ENCODE measurements at regions not wholly inside any gene's neighbourhood (a gene's known extent, or its start where the extent isn't known, plus 50 kb on each side); places are given as distances from the start of the nearest gene placed in this dataset.

GRCh38 chr4:181432335-181432734 is 810.9 kb upstream of the TENM3 start:
- Histone ChIP-seq H3K4me3 (ENCODE audit: low read length) (no peak overlapping the region), H3K36me3 (ENCODE audit: control insufficient read depth, insufficient read depth, low read length) (no peaks in the 10 kb centered on the region), H3K9ac (ENCODE audit: low read length) (no peak overlapping the region), H3K27ac (ENCODE audit: low read depth, low read length) (no peak overlapping the region), H3K4me1 (ENCODE audit: control insufficient read depth, insufficient read depth, low read length) (no peaks in the 10 kb centered on the region), H3K27me3 (ENCODE audit: control insufficient read depth, insufficient read depth, low read length) (no peaks in the 10 kb centered on the region)

GRCh38 chr4:181437895-181438294 is 805.3 kb upstream of the TENM3 start:
- no peaks in the 10 kb centered on the region for H3K27me3 ChIP-seq (ENCODE audit: control insufficient read depth, insufficient read depth, low read length)
- no peak overlapping the region for H3K4me3 ChIP-seq (ENCODE audit: low read length)
- H3K36me3 ChIP-seq (ENCODE audit: control insufficient read depth, insufficient read depth, low read length), result no peaks in the 10 kb centered on the region
- no peak overlapping the region for H3K9ac ChIP-seq (ENCODE audit: low read length)
- no peak overlapping the region for H3K27ac ChIP-seq (ENCODE audit: low read depth, low read length)
- no peaks in the 10 kb centered on the region for H3K4me1 ChIP-seq (ENCODE audit: control insufficient read depth, insufficient read depth, low read length)

- no peaks in the 10 kb centered on the region for H3K36me3 ChIP-seq (ENCODE audit: control insufficient read depth, insufficient read depth, low read length)
- H3K9ac ChIP-seq (ENCODE audit: low read length), result no peak overlapping the region
- no peak overlapping the region for H3K4me3 ChIP-seq (ENCODE audit: low read length)
- H3K4me1 ChIP-seq (ENCODE audit: control insufficient read depth, insufficient read depth, low read length), result no peaks in the 10 kb centered on the region
- no peak overlapping the region for H3K27ac ChIP-seq (ENCODE audit: low read depth, low read length)
- no peaks in the 10 kb centered on the region for H3K27me3 ChIP-seq (ENCODE audit: control insufficient read depth, insufficient read depth, low read length)
Observed at GRCh38 chr4:181438641-181439040, 804.6 kb upstream of the TENM3 start.

GRCh38 chr4:181443021-181443420 is 800.2 kb upstream of the TENM3 start:
- Histone ChIP-seq H3K27me3 (ENCODE audit: control insufficient read depth, insufficient read depth, low read length) (no peaks in the 10 kb centered on the region), H3K4me3 (ENCODE audit: low read length) (no peak overlapping the region), H3K9ac (ENCODE audit: low read length) (no peak overlapping the region), H3K27ac (ENCODE audit: low read depth, low read length) (no peak overlapping the region), H3K4me1 (ENCODE audit: control insufficient read depth, insufficient read depth, low read length) (no peaks in the 10 kb centered on the region), H3K36me3 (ENCODE audit: control insufficient read depth, insufficient read depth, low read length) (no peaks in the 10 kb centered on the region)

GRCh38 chr4:181465826-181466225 is 777.4 kb upstream of the TENM3 start:
- Histone ChIP-seq H3K27me3 (ENCODE audit: control insufficient read depth, insufficient read depth, low read length) (no peaks in the 10 kb centered on the region), H3K27ac (ENCODE audit: low read depth, low read length) (no peak overlapping the region), H3K4me1 (ENCODE audit: control insufficient read depth, insufficient read depth, low read length) (no peaks in the 10 kb centered on the region), H3K36me3 (ENCODE audit: control insufficient read depth, insufficient read depth, low read length) (no peaks in the 10 kb centered on the region), H3K4me3 (ENCODE audit: low read length) (no peak overlapping the region), H3K9ac (ENCODE audit: low read length) (no peak overlapping the region)

GRCh38 chr4:181468451-181468850 is 774.8 kb upstream of the TENM3 start:
- Histone ChIP-seq H3K9ac (ENCODE audit: low read length) (no peak overlapping the region), H3K4me3 (ENCODE audit: low read length) (no peak overlapping the region), H3K36me3 (ENCODE audit: control insufficient read depth, insufficient read depth, low read length) (no peaks in the 10 kb centered on the region), H3K4me1 (ENCODE audit: control insufficient read depth, insufficient read depth, low read length) (no peaks in the 10 kb centered on the region), H3K27me3 (ENCODE audit: control insufficient read depth, insufficient read depth, low read length) (no peaks in the 10 kb centered on the region), H3K27ac (ENCODE audit: low read depth, low read length) (no peak overlapping the region)

GRCh38 chr4:181470306-181470705 is 772.9 kb upstream of the TENM3 start:
- no peaks in the 10 kb centered on the region for H3K4me1 ChIP-seq (ENCODE audit: control insufficient read depth, insufficient read depth, low read length)
- no peaks in the 10 kb centered on the region for H3K27me3 ChIP-seq (ENCODE audit: control insufficient read depth, insufficient read depth, low read length)
- no peaks in the 10 kb centered on the region for H3K36me3 ChIP-seq (ENCODE audit: control insufficient read depth, insufficient read depth, low read length)
- no peak overlapping the region for H3K27ac ChIP-seq (ENCODE audit: low read depth, low read length)
- H3K4me3 ChIP-seq (ENCODE audit: low read length), result no peak overlapping the region
- H3K9ac ChIP-seq (ENCODE audit: low read length), result no peak overlapping the region

- Histone ChIP-seq H3K4me3 (ENCODE audit: low read length) (no peak overlapping the region), H3K36me3 (ENCODE audit: control insufficient read depth, insufficient read depth, low read length) (no peaks in the 10 kb centered on the region), H3K27ac (ENCODE audit: low read depth, low read length) (no peak overlapping the region), H3K9ac (ENCODE audit: low read length) (no peak overlapping the region), H3K27me3 (ENCODE audit: control insufficient read depth, insufficient read depth, low read length) (no peaks in the 10 kb centered on the region), H3K4me1 (ENCODE audit: control insufficient read depth, insufficient read depth, low read length) (no peaks in the 10 kb centered on the region)
Observed at GRCh38 chr4:181475359-181475758, 767.8 kb upstream of the TENM3 start.

GRCh38 chr4:181475781-181476507 is 767.3 kb upstream of the TENM3 start:
- H3K4me3 ChIP-seq (ENCODE audit: low read length), result no peak overlapping the region
- H3K4me1 ChIP-seq (ENCODE audit: control insufficient read depth, insufficient read depth, low read length), result no peaks in the 10 kb centered on the region
- H3K27me3 ChIP-seq (ENCODE audit: control insufficient read depth, insufficient read depth, low read length), result no peaks in the 10 kb centered on the region
- H3K9ac ChIP-seq (ENCODE audit: low read length), result no peak overlapping the region
- H3K36me3 ChIP-seq (ENCODE audit: control insufficient read depth, insufficient read depth, low read length), result no peaks in the 10 kb centered on the region
- H3K27ac ChIP-seq (ENCODE audit: low read depth, low read length), result no peak overlapping the region

- H3K9ac ChIP-seq (ENCODE audit: low read length), result no peak overlapping the region
Observed at GRCh38 chr4:181476508-181476890, 766.7 kb upstream of the TENM3 start.

GRCh38 chr4:181477591-181477990 is 765.6 kb upstream of the TENM3 start:
- H3K36me3 ChIP-seq (ENCODE audit: control insufficient read depth, insufficient read depth, low read length), result no peaks in the 10 kb centered on the region
- H3K4me3 ChIP-seq (ENCODE audit: low read length), result no peak overlapping the region
- no peaks in the 10 kb centered on the region for H3K27me3 ChIP-seq (ENCODE audit: control insufficient read depth, insufficient read depth, low read length)
- no peak overlapping the region for H3K27ac ChIP-seq (ENCODE audit: low read depth, low read length)
- no peaks in the 10 kb centered on the region for H3K4me1 ChIP-seq (ENCODE audit: control insufficient read depth, insufficient read depth, low read length)
- no peak overlapping the region for H3K9ac ChIP-seq (ENCODE audit: low read length)

More at GRCh38 chr4:181476508-181476890, 766.7 kb upstream of the TENM3 start:
- Histone ChIP-seq H3K4me1 (ENCODE audit: control insufficient read depth, insufficient read depth, low read length) (no peaks in the 10 kb centered on the region), H3K27ac (ENCODE audit: low read depth, low read length) (no peak overlapping the region), H3K36me3 (ENCODE audit: control insufficient read depth, insufficient read depth, low read length) (no peaks in the 10 kb centered on the region), H3K4me3 (ENCODE audit: low read length) (no peak overlapping the region), H3K27me3 (ENCODE audit: control insufficient read depth, insufficient read depth, low read length) (no peaks in the 10 kb centered on the region)

- no peaks in the 10 kb centered on the region for H3K27me3 ChIP-seq (ENCODE audit: control insufficient read depth, insufficient read depth, low read length)
- no peak overlapping the region for H3K4me3 ChIP-seq (ENCODE audit: low read length)
- no peaks in the 10 kb centered on the region for H3K4me1 ChIP-seq (ENCODE audit: control insufficient read depth, insufficient read depth, low read length)
- no peak overlapping the region for H3K9ac ChIP-seq (ENCODE audit: low read length)
- no peak overlapping the region for H3K27ac ChIP-seq (ENCODE audit: low read depth, low read length)
- no peaks in the 10 kb centered on the region for H3K36me3 ChIP-seq (ENCODE audit: control insufficient read depth, insufficient read depth, low read length)
Observed at GRCh38 chr4:181478656-181479055, 764.5 kb upstream of the TENM3 start.

GRCh38 chr4:181479141-181479540 is 764.1 kb upstream of the TENM3 start:
- H3K4me3 ChIP-seq (ENCODE audit: low read length), result no peak overlapping the region
- no peaks in the 10 kb centered on the region for H3K4me1 ChIP-seq (ENCODE audit: control insufficient read depth, insufficient read depth, low read length)
- H3K27ac ChIP-seq (ENCODE audit: low read depth, low read length), result no peak overlapping the region
- H3K9ac ChIP-seq (ENCODE audit: low read length), result no peak overlapping the region
- H3K27me3 ChIP-seq (ENCODE audit: control insufficient read depth, insufficient read depth, low read length), result no peaks in the 10 kb centered on the region
- H3K36me3 ChIP-seq (ENCODE audit: control insufficient read depth, insufficient read depth, low read length), result no peaks in the 10 kb centered on the region
